ENCODE measurements at regions not wholly inside any gene's neighbourhood (a gene's known extent, or its start where the extent isn't known, plus 50 kb on each side); places are given as distances from the start of the nearest gene placed in this dataset.
"Not testable (repeated sequence)": the region's sequence is repeated elsewhere in the genome, so short reads cannot be mapped to it uniquely, and the experiment has no call there.

DNA sequence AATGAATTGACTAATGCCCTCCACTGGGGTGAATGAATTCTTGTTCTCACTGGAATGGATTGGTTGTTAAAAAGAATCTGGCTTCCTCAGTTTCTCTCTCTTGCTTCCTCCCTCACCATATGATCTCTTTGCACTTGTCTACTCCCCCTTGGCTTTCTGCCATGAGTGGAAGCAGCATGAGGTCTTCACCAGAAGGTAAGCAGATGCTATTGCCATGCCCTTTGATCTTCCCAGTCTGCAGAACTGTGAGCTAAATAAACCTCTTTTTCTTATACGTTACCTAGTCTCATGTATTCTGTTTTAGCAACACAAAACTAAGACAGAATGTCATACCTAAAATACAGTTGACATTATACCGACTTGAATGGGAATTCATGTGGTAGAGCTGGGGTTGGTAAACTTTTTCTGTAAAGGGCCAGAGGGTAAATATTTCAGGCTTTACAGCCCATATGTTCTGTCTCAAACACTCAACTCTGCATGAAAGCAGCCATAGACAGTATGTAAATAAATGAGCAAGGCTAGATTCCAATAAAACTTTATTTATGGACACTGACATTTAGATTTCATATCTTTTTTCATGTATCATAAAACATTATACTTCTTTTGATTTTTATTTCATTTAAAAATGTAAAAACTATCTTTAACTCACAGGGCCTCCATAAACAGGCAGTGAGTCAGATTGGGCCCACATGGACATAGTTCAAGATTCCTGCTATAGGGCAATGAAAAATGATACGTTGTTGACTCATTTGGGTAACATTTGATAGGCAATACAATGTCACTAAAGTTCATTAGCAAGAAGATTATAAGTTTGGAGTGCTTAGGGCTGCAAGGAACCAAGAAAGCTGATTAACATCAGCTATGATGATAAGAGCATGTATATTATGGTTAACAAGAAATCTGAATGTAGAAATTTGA lies 79.4 kb upstream of the TLE4 start:
- DNase-seq (ENCODE audit: extremely low read depth in 1 of 11, low read depth in 9 of 11, low spot score in 4 of 11) = no peak

DNA sequence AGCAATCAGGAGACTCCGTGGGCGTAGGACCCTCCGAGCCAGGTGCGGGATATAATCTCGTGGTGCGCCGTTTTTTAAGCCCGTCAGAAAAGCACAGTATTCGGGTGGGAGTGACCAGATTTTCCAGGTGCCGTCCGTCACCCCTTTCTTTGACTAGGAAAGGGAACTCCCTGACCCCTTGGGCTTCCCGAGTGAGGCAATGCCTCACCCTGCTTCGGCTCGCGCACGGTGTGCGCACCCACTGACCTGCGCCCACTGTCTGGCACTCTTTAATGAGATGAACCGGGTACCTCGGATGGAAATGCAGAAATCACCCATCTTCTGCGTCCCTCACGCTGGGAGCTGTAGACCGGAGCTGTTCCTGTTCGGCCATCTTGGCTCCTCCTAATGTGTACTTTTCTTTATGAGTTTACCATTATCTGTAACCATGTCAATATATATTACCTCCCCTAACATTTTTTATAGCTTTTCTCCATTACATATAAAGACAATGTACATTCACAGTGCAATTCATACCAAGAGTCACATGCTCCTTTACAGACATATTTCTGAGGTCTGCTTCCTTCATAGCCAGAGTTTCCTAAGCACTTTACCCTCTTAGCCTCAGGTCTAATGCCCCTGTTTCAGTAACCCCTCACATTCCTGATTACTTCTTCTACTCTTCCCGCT lies 71.4 kb upstream of the TLE4 start:
- not testable (repeated sequence) for DNase-seq (ENCODE audit: extremely low read depth in 1 of 11, low read depth in 9 of 11, low spot score in 4 of 11)

DNA sequence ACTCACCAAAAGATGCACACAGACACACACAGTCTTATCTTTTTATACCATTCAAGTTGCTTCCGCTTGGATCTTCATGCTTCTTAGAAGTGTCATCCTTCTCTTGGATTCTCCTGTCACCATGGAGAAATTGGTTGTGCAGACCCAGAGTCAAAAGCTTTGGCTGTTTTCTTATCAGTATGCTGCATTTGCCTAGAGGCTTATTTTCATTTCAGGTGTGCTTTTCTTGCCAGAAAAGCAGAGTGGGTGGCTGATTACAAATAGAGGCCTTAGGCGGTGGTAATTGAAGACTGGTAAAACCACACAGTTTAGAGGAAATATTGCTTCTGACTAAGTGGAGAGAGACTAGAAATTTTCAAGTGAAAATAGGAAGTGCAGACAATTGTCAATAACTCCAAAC lies 70.2 kb upstream of the TLE4 start:
- DNase-seq (ENCODE audit: extremely low read depth in 1 of 11, low read depth in 9 of 11, low spot score in 4 of 11) = no peak

DNA sequence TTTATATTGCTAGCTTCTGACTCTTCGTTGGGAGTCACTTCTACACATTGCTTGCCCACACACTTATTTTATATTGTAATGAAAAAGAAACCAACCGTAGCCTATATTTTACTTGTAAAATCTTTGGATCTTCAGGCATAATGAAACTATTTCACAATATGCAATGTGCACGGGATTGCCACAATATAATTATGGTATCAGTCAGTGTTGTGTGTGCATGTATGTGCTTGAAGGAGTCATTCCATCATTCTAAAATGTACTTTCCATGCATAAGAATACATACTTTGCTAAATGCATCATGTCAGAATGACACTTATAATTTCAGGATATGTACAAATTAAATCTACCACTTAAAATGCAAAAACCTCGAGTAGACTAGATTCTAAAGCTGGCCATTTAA lies 64.0 kb upstream of the TLE4 start:
- no peak for DNase-seq (ENCODE audit: extremely low read depth in 1 of 11, low read depth in 9 of 11, low spot score in 4 of 11)

DNA sequence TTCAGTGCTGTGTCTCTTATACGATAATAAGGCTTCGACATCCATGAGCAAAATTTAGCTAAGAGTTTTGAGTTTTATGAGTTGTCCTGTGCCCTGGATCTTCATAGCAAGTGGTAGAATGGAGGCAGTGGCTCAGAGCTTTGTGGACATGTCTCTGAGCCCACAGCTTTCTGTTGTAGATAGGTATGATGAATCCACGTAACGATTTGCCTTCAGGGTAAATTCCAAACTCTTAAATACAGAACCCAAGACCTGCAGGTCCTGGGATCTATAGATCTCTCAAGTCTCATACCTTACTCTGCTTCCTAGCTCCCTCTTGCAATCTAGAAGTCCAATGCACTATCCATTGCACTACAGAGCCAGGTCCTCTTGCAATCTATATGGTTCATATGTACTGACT lies 59.5 kb upstream of the TLE4 start:
- no peak for DNase-seq (ENCODE audit: extremely low read depth in 1 of 11, low read depth in 9 of 11, low spot score in 4 of 11)
